ENCODE measurements at regions not wholly inside any gene's neighbourhood (a gene's known extent, or its start where the extent isn't known, plus 50 kb on each side); places are given as distances from the start of the nearest gene placed in this dataset.

DNA sequence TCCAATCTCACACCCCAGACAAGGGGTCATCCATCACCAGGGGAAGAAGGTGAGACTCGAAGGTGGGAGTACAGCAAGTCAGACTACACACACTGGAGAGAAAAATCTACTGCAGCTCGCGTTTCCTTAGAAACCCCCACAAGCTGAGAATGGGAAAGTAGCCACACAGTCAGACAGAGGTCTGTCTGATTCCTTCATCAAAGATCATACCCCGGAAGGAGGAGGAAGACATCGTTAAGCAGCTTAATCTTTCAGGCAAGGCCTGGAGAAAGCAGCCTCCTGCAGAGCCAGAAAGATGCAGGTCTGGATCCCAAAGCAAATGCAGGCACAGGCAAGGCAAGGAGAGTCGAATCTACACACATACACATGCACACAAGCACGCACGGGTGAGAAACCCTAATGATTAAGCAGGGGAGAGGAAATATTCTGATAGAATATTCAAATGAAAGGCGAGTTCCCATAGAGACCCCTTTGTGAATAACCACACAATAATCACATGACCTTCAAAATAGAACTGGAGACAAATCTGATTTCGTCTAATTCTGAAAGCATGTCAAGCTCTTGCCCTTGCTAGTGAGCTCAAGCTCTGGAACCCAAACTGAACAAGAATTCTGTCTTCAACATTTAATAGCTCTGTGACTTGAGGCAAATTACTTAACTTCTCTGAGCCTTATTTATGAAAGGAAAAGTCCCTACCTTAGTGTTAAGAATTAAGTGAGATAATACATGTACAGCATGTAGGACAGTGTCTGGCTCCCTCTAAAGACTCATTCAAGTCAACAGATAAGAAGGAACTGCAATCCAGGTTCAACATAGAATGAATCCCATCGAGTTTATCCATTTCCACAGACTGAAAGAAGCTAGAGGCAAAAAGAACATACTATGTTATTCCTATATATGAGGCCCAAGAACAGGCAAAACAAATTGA is 387.8 kb downstream of the OMA1 start (continued):
- TF ChIP-seq ZFX (IDR thresholded peaks at IDR 0.05) (no peak), POLR2AphosphoS5 (IDR thresholded peaks at IDR 0.05; ENCODE audit: low read depth, low read length) (no peak), ZNF274 (IDR thresholded peaks at IDR 0.05; ENCODE audit: low read depth, low read length) (no peak)

DNA sequence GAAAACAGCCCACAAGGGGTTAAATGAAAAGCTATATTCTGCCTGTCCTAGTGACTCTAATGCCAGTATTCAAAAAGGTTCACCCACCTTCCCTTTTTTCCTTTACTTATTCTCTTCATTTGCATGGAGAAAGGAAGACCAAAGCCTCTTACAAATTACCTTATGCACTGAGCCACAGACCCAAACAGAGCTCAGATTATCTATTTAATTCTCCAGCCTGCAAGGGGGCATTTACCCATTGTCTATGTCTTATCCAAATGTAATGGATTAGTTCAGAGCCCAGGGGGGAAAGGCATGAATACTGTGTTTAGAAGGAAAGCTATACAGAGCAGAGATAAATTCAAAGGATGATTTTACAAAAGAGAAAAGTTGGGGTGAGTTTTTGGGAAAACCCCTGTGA is 388.5 kb downstream of the OMA1 start:
- ChIA-PET RAD21 (ENCODE audit: low non-redundant PET in 1 of 2, low total read pairs in 2 of 2, uncharacterized antibody in 2 of 2, unreplicated experiment in 2 of 2) (no interaction called here), CTCF (no interaction called here), POLR2A (no interaction called here)
- TF ChIP-seq, protein P1, sequence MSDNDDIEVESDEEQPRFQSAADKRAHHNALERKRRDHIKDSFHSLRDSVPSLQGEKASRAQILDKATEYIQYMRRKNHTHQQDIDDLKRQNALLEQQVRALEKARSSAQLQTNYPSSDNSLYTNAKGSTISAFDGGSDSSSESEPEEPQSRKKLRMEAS (IDR thresholded peaks at IDR 0.05) = no peak
- TF ChIP-seq, protein P2, sequence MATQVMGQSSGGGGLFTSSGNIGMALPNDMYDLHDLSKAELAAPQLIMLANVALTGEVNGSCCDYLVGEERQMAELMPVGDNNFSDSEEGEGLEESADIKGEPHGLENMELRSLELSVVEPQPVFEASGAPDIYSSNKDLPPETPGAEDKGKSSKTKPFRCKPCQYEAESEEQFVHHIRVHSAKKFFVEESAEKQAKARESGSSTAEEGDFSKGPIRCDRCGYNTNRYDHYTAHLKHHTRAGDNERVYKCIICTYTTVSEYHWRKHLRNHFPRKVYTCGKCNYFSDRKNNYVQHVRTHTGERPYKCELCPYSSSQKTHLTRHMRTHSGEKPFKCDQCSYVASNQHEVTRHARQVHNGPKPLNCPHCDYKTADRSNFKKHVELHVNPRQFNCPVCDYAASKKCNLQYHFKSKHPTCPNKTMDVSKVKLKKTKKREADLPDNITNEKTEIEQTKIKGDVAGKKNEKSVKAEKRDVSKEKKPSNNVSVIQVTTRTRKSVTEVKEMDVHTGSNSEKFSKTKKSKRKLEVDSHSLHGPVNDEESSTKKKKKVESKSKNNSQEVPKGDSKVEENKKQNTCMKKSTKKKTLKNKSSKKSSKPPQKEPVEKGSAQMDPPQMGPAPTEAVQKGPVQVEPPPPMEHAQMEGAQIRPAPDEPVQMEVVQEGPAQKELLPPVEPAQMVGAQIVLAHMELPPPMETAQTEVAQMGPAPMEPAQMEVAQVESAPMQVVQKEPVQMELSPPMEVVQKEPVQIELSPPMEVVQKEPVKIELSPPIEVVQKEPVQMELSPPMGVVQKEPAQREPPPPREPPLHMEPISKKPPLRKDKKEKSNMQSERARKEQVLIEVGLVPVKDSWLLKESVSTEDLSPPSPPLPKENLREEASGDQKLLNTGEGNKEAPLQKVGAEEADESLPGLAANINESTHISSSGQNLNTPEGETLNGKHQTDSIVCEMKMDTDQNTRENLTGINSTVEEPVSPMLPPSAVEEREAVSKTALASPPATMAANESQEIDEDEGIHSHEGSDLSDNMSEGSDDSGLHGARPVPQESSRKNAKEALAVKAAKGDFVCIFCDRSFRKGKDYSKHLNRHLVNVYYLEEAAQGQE (IDR thresholded peaks at IDR 0.05; ENCODE audit: low read depth) = no peak
- TF ChIP-seq YY1 (IDR thresholded peaks at IDR 0.05; ENCODE audit: extremely low read depth, insufficient replicate concordance, low read depth, low read length) (no peak), FOSL1 (IDR thresholded peaks at IDR 0.05; ENCODE audit: low read depth) (no peak), SIN3A (IDR thresholded peaks at IDR 0.05; ENCODE audit: low read depth) (no peak), SRF (IDR thresholded peaks at IDR 0.05; ENCODE audit: low read depth) (no peak), POLR2A (IDR thresholded peaks at IDR 0.05; ENCODE audit: borderline replicate concordance, extremely low read depth, insufficient read depth, insufficient read length) (no peak), RAD21 (IDR thresholded peaks at IDR 0.05; ENCODE audit: low read depth) (no peak), SP1 (IDR thresholded peaks at IDR 0.05; ENCODE audit: low read depth) (no peak), EZH2 (IDR thresholded peaks at IDR 0.05) (no peak), CEBPB (IDR thresholded peaks at IDR 0.05; ENCODE audit: low read depth) (no peak), POLR2AphosphoS5 (IDR thresholded peaks at IDR 0.05; ENCODE audit: low read depth, low read length) (no peak), CBX3 (IDR thresholded peaks at IDR 0.05; ENCODE audit: low read depth) (no peak), TCF7L2 (IDR thresholded peaks at IDR 0.05; ENCODE audit: borderline replicate concordance, extremely low read depth, insufficient read depth, insufficient read length) (no peak)
- TF ChIP-seq, protein P3, sequence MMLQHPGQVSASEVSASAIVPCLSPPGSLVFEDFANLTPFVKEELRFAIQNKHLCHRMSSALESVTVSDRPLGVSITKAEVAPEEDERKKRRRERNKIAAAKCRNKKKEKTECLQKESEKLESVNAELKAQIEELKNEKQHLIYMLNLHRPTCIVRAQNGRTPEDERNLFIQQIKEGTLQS (IDR thresholded peaks at IDR 0.05) = no peak
- Histone ChIP-seq H4K20me1 (ENCODE audit: insufficient read depth) (no peaks in the 10 kb centered on the region), H3K4me3 (replicated peaks in 1 of 2; ENCODE audit: low read depth in 1 of 2, low read length in 2 of 2) (no peak overlapping the region), H3K4me1 (ENCODE audit: control insufficient read depth in 1 of 2, insufficient read depth in 2 of 2, low read length in 2 of 2) (no peaks in the 10 kb centered on the region), H3K79me2 (ENCODE audit: insufficient read depth, low read length) (no peaks in the 10 kb centered on the region), H3K4me2 (ENCODE audit: low read length) (no peak overlapping the region), H3K9me3 (ENCODE audit: control insufficient read depth in 1 of 2, insufficient read depth in 1 of 2, low read depth in 1 of 2, low read length in 2 of 2) (no peaks in the 10 kb centered on the region), H2AFZ (ENCODE audit: low read depth, low read length, poor library complexity, severe bottlenecking) (no peak overlapping the region), H3K27me3 (ENCODE audit: insufficient read depth, low read length) (peaks cover 33% of the 10 kb centered on the region), H3K36me3 (ENCODE audit: control insufficient read depth in 1 of 2, insufficient read depth in 2 of 2, low read length in 2 of 2) (no peaks in the 10 kb centered on the region), H3K9me2 (ENCODE audit: insufficient read depth) (no peaks in the 10 kb centered on the region), H3K9ac (ENCODE audit: low read length) (no peak overlapping the region), H3K27ac (ENCODE audit: low read depth, low read length) (no peak overlapping the region)
- no peak for DNase-seq (ENCODE audit: low read depth, low spot score)
- no peak for ATAC-seq
- intact Hi-C loops (cut with micrococcal nuclease) = no loop called here
- no TSS peak for BruUV-seq (replicated peaks)
